H1 (cell line): ENCODE measurements at regions not wholly inside any gene's neighbourhood (a gene's known extent, or its start where the extent isn't known, plus 50 kb on each side); places are given as distances from the start of the nearest gene placed in this dataset.

Experiments used
- CTCF ChIA-PET: fragments of 300-600 bp; sonication (Branson Sonifier 250); formaldehyde crosslinking; loops from one replicate; lab custom pipeline; 2021; ENCODE audit not compliant: partially characterized antibody; lab: Charles Lee
- POLR2A ChIA-PET: fragments of 300-600 bp; sonication (Branson Sonifier 250); formaldehyde crosslinking; loops from one replicate; lab custom pipeline; 2021; ENCODE audit warnings: inconsistent platforms; ENCODE audit not compliant: partially characterized antibody; lab: Charles Lee
- DNase-seq, 2 experiments: peaks; one replicate each; pipeline versions ENCODE4 v3.0.0 to v3.0.0-alpha.2; 2010 to 2022; ENCODE audit warnings: low spot score in 2 of 2, low read depth in 1 of 2, mixed read lengths in 1 of 2
- FAIRE-seq: peaks from 2 replicates; lab custom pipeline; 2011; peaks lifted over from hg19 to GRCh38; lab: Jason Lieb, UNC
- H2AFZ ChIP-seq: 2 replicates; pipeline ENCODE4 v1.8.1; 2012; ENCODE audit warnings: low read length, inconsistent platforms
- H2AK5ac ChIP-seq: 2 replicates; pipeline ENCODE4 v1.6.1; 2013; ENCODE audit warnings: low read depth, low read length
- H2BK120ac ChIP-seq: replicated peaks from 2 replicates; pipeline ENCODE3; 2013; ENCODE audit warnings: low read depth, low read length, inconsistent platforms
- H2BK12ac ChIP-seq: 2 replicates; pipeline ENCODE4 v1.6.1; 2013; ENCODE audit warnings: low read depth, low read length
- H2BK15ac ChIP-seq: 2 replicates; pipeline ENCODE4 v1.6.1; 2013; ENCODE audit warnings: low read length
- H2BK20ac ChIP-seq: 2 replicates; pipeline ENCODE4 v1.6.1; 2013; ENCODE audit warnings: low read length
- H2BK5ac ChIP-seq: 2 replicates; pipeline ENCODE4 v1.6.1; 2013; ENCODE audit warnings: low read depth, low read length
- H3K14ac ChIP-seq: 2 replicates; pipeline ENCODE4 v1.6.1; 2013; ENCODE audit warnings: inconsistent platforms; ENCODE audit not compliant: insufficient read length
- H3K18ac ChIP-seq: 2 replicates; pipeline ENCODE4 v1.6.1; 2013; ENCODE audit warnings: low read length; ENCODE audit errors: extremely low read depth
- H3K23ac ChIP-seq: 2 replicates; pipeline ENCODE4 v1.6.1; 2013; ENCODE audit warnings: inconsistent platforms; ENCODE audit not compliant: insufficient read length
- H3K23me2 ChIP-seq: 2 replicates; pipeline ENCODE4 v1.6.1; 2013; ENCODE audit warnings: low read depth, low read length
- H3K27ac ChIP-seq: 2 replicates; pipeline ENCODE4 v1.6.1; 2011; ENCODE audit warnings: low read depth, low read length, inconsistent platforms
- H3K27me3 ChIP-seq, 4 experiments: replicated peaks in 1 of 4; 1 replicate in 1 of 4; 2 replicates in 3 of 4; pipeline versions ENCODE4 v1.6.1 to v1.8.1; 2011 to 2013; ENCODE audit warnings: low read length in 3 of 4, mild to moderate bottlenecking in 3 of 4, inconsistent platforms in 2 of 4, mixed read lengths in 2 of 4, moderate library complexity in 1 of 4; ENCODE audit not compliant: control insufficient read depth in 3 of 4, insufficient read depth in 3 of 4; ENCODE audit errors: extremely low read depth in 1 of 4
- H3K36me3 ChIP-seq, 4 experiments: 2 replicates each; pipeline versions ENCODE4 v1.6.1 to v1.8.1; 2011 to 2013; ENCODE audit warnings: mild to moderate bottlenecking in 4 of 4, low read length in 3 of 4, moderate library complexity in 2 of 4, control low read depth in 1 of 4, inconsistent platforms in 1 of 4; ENCODE audit not compliant: insufficient read depth in 4 of 4, control insufficient read depth in 2 of 4
- H3K4ac ChIP-seq: replicated peaks from 2 replicates; pipeline ENCODE3; 2013; ENCODE audit warnings: low read length, low read depth, mixed read lengths, inconsistent platforms; ENCODE audit not compliant: insufficient read length
- H3K4me1 ChIP-seq, 4 experiments: replicated peaks in 1 of 4; 1 replicate in 1 of 4; 2 replicates in 3 of 4; pipeline versions ENCODE4 v1.6.1 to v1.8.1; 2011 to 2013; ENCODE audit warnings: low read length in 3 of 4, inconsistent platforms in 2 of 4, mixed read lengths in 1 of 4; ENCODE audit not compliant: insufficient read depth in 4 of 4, control insufficient read depth in 3 of 4
- H3K4me2 ChIP-seq, 2 experiments: 2 replicates each; pipeline versions ENCODE4 v1.6.1 to v1.8.1; 2011 to 2013; ENCODE audit warnings: low read depth in 2 of 2, low read length in 2 of 2, control low read depth in 1 of 2, inconsistent platforms in 1 of 2, mild to moderate bottlenecking in 1 of 2; ENCODE audit not compliant: insufficient read depth in 1 of 2
- H3K4me3 ChIP-seq, 4 experiments: fragments of 200-600, 300-600 bp in 1 of 4; sonication (generic), shearing (Covaris generic), sonication (Bioruptor Twin) in 1 of 4; 2 replicates each; pipeline versions ENCODE4 v1.5.1 to v1.8.1; 2011 to 2016; ENCODE audit warnings: low read length in 4 of 4, low read depth in 3 of 4, control low read depth in 2 of 4, inconsistent platforms in 2 of 4, mild to moderate bottlenecking in 2 of 4, mixed read lengths in 1 of 4, moderate library complexity in 1 of 4; ENCODE audit not compliant: insufficient read depth in 2 of 4; ENCODE audit errors: extremely low read depth in 1 of 4
- H3K56ac ChIP-seq: replicated peaks from 2 replicates; pipeline ENCODE3; 2013; ENCODE audit warnings: low read depth, mild to moderate bottlenecking, mixed read lengths, low read length, inconsistent platforms; ENCODE audit not compliant: insufficient read length
- H3K79me1 ChIP-seq: 2 replicates; pipeline ENCODE4 v1.6.1; 2013; ENCODE audit warnings: low read depth, low read length, control low read depth
- H3K79me2 ChIP-seq, 2 experiments: 2 replicates each; pipeline versions ENCODE4 v1.6.1 to v1.8.1; 2012 to 2013; ENCODE audit warnings: low read length in 2 of 2, mild to moderate bottlenecking in 2 of 2, inconsistent platforms in 1 of 2; ENCODE audit not compliant: insufficient read depth in 2 of 2, control insufficient read depth in 1 of 2
- H3K9ac ChIP-seq, 4 experiments: replicated peaks in 1 of 4; 1 replicate in 1 of 4; 2 replicates in 3 of 4; pipeline versions ENCODE4 v1.6.1 to v1.8.1; 2011 to 2013; ENCODE audit warnings: low read depth in 3 of 4, low read length in 3 of 4, control low read depth in 2 of 4, mild to moderate bottlenecking in 2 of 4, moderate library complexity in 2 of 4, inconsistent platforms in 1 of 4; ENCODE audit errors: extremely low read depth in 1 of 4
- H3K9me3 ChIP-seq, 2 experiments: 2 replicates each; pipeline versions ENCODE4 v1.6.1 to v1.8.1; 2012 to 2013; ENCODE audit warnings: mild to moderate bottlenecking in 2 of 2, moderate library complexity in 2 of 2, control low read depth in 1 of 2, inconsistent platforms in 1 of 2, low read depth in 1 of 2, low read length in 1 of 2, mixed read lengths in 1 of 2; ENCODE audit not compliant: insufficient read depth in 2 of 2
- H4K20me1 ChIP-seq, 2 experiments: replicated peaks in 1 of 2; 2 replicates each; pipeline versions ENCODE3 to v1.8.1; 2011 to 2013; ENCODE audit warnings: inconsistent platforms in 2 of 2, low read length in 2 of 2, mild to moderate bottlenecking in 1 of 2; ENCODE audit not compliant: insufficient read depth in 2 of 2, control insufficient read depth in 1 of 2
- H4K5ac ChIP-seq: 2 replicates; pipeline ENCODE4 v1.6.1; 2013; ENCODE audit warnings: low read length, low read depth, mixed read lengths, inconsistent platforms; ENCODE audit not compliant: insufficient read length
- H4K8ac ChIP-seq: 2 replicates; pipeline ENCODE4 v1.8.0; 2013; ENCODE audit warnings: mild to moderate bottlenecking, moderate library complexity, low read length, inconsistent platforms; ENCODE audit not compliant: insufficient read depth; ENCODE audit errors: extremely low read depth
- H4K91ac ChIP-seq: replicated peaks from 2 replicates; pipeline ENCODE3; 2013; ENCODE audit warnings: low read length, mixed read lengths, inconsistent platforms; ENCODE audit not compliant: insufficient read length
- BACH1 ChIP-seq: IDR thresholded peaks from 2 replicates; pipeline ENCODE4 v1.6.1; 2012; ENCODE audit warnings: low read length, improper control_type of control experiment
- CEBPB ChIP-seq: IDR thresholded peaks from 2 replicates; pipeline ENCODE4 v1.6.1; 2012; ENCODE audit warnings: low read depth, low read length
- SIN3A ChIP-seq, 2 experiments: IDR thresholded peaks in 1 of 2; conservative IDR thresholded peaks in 1 of 2; 2 replicates each; pipeline ENCODE4 v1.6.1; 2011 to 2012; ENCODE audit warnings: low read length in 2 of 2, improper control_type of control experiment in 1 of 2, low read depth in 1 of 2, mild to moderate bottlenecking in 1 of 2
- SRF ChIP-seq: IDR thresholded peaks from 2 replicates; pipeline ENCODE4 v1.6.1; 2011; ENCODE audit warnings: mild to moderate bottlenecking, low read depth, low read length, moderate library complexity
- WGBS, 2 experiments: shearing (Covaris generic) in 1 of 2; methylation state at CpG; one replicate each; pipeline versions ENCODE4 v1.1.6 to v1.1.7; 2013 to 2015; ENCODE audit warnings: low lambda C conversion rate in 2 of 2, mixed read lengths in 2 of 2, inconsistent platforms in 1 of 2, low coverage in 1 of 2, missing lambda C conversion rate in 1 of 2; ENCODE audit not compliant: insufficient replicate concordance in 2 of 2, insufficient coverage in 1 of 2, insufficient read length in 1 of 2; ENCODE audit errors: extremely low coverage in 1 of 2, missing lambda C conversion rate in 1 of 2; 5-methylcytosine and 5-hydroxymethylcytosine counted together

- Histone ChIP-seq H3K14ac (no peak overlapping the region), H3K23ac (no peak overlapping the region), H3K4ac (no peak overlapping the region), H3K23me2 (no peaks in the 10 kb centered on the region), H2BK12ac (no peak overlapping the region), H4K8ac (no peak overlapping the region), H2BK5ac (no peak overlapping the region), H3K4me2 (no peak overlapping the region), H3K79me2 (no peaks in the 10 kb centered on the region), H3K18ac (no peak overlapping the region), H4K91ac (no peak overlapping the region), H3K4me1 (no peaks in the 10 kb centered on the region), H2BK20ac (no peak overlapping the region), H3K36me3 (no peaks in the 10 kb centered on the region), H4K5ac (no peak overlapping the region), H3K56ac (no peak overlapping the region), H3K9me3 (no peaks in the 10 kb centered on the region), H3K79me1 (no peaks in the 10 kb centered on the region), H3K27me3 (no peaks in the 10 kb centered on the region), H2AK5ac (no peak overlapping the region), H3K27ac (no peak overlapping the region), H3K4me3 (no peak overlapping the region), H2BK120ac (no peak overlapping the region), H3K9ac (no peak overlapping the region), H2BK15ac (no peak overlapping the region), H2AFZ (no peak overlapping the region), H4K20me1 (no peaks in the 10 kb centered on the region)
- ChIA-PET CTCF (no interaction called here), POLR2A (no interaction called here)
- 93% methylated on average over 3 of the region's 3 CpGs; no CpG with 5 or more reads in 1 of the 2 experiments for WGBS, 2 experiments
- no peak for DNase-seq
- FAIRE-seq = no peak
- no peak for TF ChIP-seq CEBPB
- no peak for TF ChIP-seq SIN3A (conservative IDR thresholded peaks at IDR 0.05 in 1 of 2, IDR thresholded peaks at IDR 0.05 in 1 of 2; ENCODE audit: low read depth in 1 of 2, low read length in 2 of 2)
- no peak for TF ChIP-seq BACH1
- TF ChIP-seq SRF = no peak
Measured at GRCh38 chr6:74269600-74269858, 573.5 kb downstream of the CD109 start.
